GM12874 (cell line): ENCODE measurements at regions not wholly inside any gene's neighbourhood (a gene's known extent, or its start where the extent isn't known, plus 50 kb on each side); places are given as distances from the start of the nearest gene placed in this dataset.

Source experiments
- CTCF ChIP-seq: IDR thresholded peaks from 2 replicates; pipeline ENCODE4 v1.5.1; 2011; ENCODE audit warnings: low read depth, mild to moderate bottlenecking, control low read depth, low read length, moderate library complexity; ENCODE audit not compliant: insufficient read depth

GRCh38 chr4:148787831-148788477, 345.7 kb upstream of the NR3C2 start:
- no peak for TF ChIP-seq CTCF

- no peak for TF ChIP-seq CTCF
Observed at GRCh38 chr4:148787285-148787684, 345.1 kb upstream of the NR3C2 start.

- TF ChIP-seq CTCF: no peak
Observed at GRCh38 chr4:148786699-148787098, 344.5 kb upstream of the NR3C2 start.

GRCh38 chr4:148782284-148782683, 340.1 kb upstream of the NR3C2 start:
- no peak for TF ChIP-seq CTCF

GRCh38 chr4:148780426-148781005, 338.3 kb upstream of the NR3C2 start:
- no peak for TF ChIP-seq CTCF

- no peak for TF ChIP-seq CTCF
Observed at GRCh38 chr4:148779771-148780170, 337.6 kb upstream of the NR3C2 start.

GRCh38 chr4:148778980-148779675, 336.9 kb upstream of the NR3C2 start:
- no peak for TF ChIP-seq CTCF
